Activated CD8-positive, alpha-beta T cell treated with anti-CD3 and anti-CD28 coated beads for 36 hours (primary cell): ENCODE measurements at regions not wholly inside any gene's neighbourhood (a gene's known extent, or its start where the extent isn't known, plus 50 kb on each side); places are given as distances from the start of the nearest gene placed in this dataset.

Source experiments
- ATAC-seq: fragments of 200-7000 bp; cut with Tn5 transposase; one replicate; pipeline ENCODE4 v1.10.0; 2021; ENCODE audit warnings: mild to moderate bottlenecking, moderate library complexity
- CTCF ChIA-PET: fragments of 350-600 bp; sonication (Branson Sonifier 250); formaldehyde crosslinking; loops from one replicate; lab custom pipeline; 2021; ENCODE audit warnings: antibody characterized with exemption; lab: Charles Lee
- POLR2A ChIA-PET: fragments of 350-600 bp; sonication (Branson Sonifier 250); formaldehyde crosslinking; loops from one replicate; lab custom pipeline; 2021; ENCODE audit warnings: antibody characterized with exemption; lab: Charles Lee
- DNase-seq: peaks from one replicate; pipeline ENCODE4 v3.0.0-alpha.2; 2020
- H3K27ac Mint-ChIP-seq: one replicate; pipeline ENCODE4 v1.8.0; 2021; ENCODE audit warnings: mild to moderate bottlenecking, mixed read lengths
- H3K27me3 Mint-ChIP-seq: one replicate; pipeline ENCODE4 v1.8.0; 2021; ENCODE audit warnings: mixed read lengths
- H3K36me3 Mint-ChIP-seq: one replicate; pipeline ENCODE4 v1.8.0; 2021; ENCODE audit warnings: low read depth, mixed read lengths
- H3K4me1 Mint-ChIP-seq: one replicate; pipeline ENCODE4 v1.8.0; 2021; ENCODE audit warnings: low read depth, mixed read lengths
- H3K4me3 Mint-ChIP-seq: one replicate; pipeline ENCODE4 v1.8.0; 2021; ENCODE audit warnings: mild to moderate bottlenecking, moderate library complexity, mixed read lengths
- H3K9me3 Mint-ChIP-seq: one replicate; pipeline ENCODE4 v1.8.0; 2021; ENCODE audit warnings: mixed read lengths
- intact Hi-C: fragments of 100-400 bp; cut with micrococcal nuclease; formaldehyde crosslinking; loops from one replicate; pipeline ENCODE4 v1.10.0; 2022
- TF ChIP-seq, protein P1 (sequence below): fragments of 200-600 bp; IDR thresholded peaks from one replicate; pipeline ENCODE4 v1.8.0; 2022; ENCODE audit warnings: antibody characterized with exemption, mild to moderate bottlenecking

- Mint-ChIP-seq H3K27ac (no peak overlapping the region), H3K4me1 (no peaks in the 10 kb centered on the region), H3K9me3 (peaks cover 5% of the 10 kb centered on the region), H3K4me3 (no peak overlapping the region), H3K36me3 (no peaks in the 10 kb centered on the region), H3K27me3 (no peaks in the 10 kb centered on the region)
- ChIA-PET CTCF (no interaction called here), POLR2A (no interaction called here)
- no peak for ATAC-seq
- TF ChIP-seq, protein P1, sequence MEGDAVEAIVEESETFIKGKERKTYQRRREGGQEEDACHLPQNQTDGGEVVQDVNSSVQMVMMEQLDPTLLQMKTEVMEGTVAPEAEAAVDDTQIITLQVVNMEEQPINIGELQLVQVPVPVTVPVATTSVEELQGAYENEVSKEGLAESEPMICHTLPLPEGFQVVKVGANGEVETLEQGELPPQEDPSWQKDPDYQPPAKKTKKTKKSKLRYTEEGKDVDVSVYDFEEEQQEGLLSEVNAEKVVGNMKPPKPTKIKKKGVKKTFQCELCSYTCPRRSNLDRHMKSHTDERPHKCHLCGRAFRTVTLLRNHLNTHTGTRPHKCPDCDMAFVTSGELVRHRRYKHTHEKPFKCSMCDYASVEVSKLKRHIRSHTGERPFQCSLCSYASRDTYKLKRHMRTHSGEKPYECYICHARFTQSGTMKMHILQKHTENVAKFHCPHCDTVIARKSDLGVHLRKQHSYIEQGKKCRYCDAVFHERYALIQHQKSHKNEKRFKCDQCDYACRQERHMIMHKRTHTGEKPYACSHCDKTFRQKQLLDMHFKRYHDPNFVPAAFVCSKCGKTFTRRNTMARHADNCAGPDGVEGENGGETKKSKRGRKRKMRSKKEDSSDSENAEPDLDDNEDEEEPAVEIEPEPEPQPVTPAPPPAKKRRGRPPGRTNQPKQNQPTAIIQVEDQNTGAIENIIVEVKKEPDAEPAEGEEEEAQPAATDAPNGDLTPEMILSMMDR = no peak
- DNase-seq = no peak
- intact Hi-C loops = no loop called here
These were observed 1016.8 kb upstream of the ADGRL4 start for GRCh38 chr1:80023358-80023757.

DNA sequence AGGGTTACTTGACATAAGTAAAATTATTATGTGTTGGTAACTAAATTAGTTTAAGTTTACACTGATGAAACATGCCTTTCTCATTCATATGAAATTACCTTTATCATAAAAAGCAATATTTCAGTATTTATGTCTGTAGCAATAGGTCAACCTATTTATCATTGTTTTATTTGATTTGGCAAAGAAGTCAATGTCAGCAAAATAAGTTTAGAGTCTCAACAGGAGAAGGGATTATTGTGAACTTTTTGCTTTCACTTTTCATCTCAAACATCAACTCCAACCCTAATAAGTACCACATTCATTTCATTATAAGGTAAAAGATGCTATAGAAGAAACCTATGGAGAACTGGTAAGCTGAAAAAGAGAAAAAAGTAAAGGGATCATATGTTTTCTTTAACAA is 1015.4 kb upstream of the ADGRL4 start:
- intact Hi-C loops = no loop called here
- POLR2A ChIA-PET = no interaction called here
- Mint-ChIP-seq H3K27ac (no peak overlapping the region), H3K36me3 (no peaks in the 10 kb centered on the region), H3K9me3 (peaks cover 10% of the 10 kb centered on the region), H3K4me3 (no peak overlapping the region), H3K27me3 (no peaks in the 10 kb centered on the region), H3K4me1 (no peaks in the 10 kb centered on the region)
- TF ChIP-seq, protein P1 = no peak
- ATAC-seq (no peak), DNase-seq (no peak)
- CTCF ChIA-PET = no interaction called here

DNA sequence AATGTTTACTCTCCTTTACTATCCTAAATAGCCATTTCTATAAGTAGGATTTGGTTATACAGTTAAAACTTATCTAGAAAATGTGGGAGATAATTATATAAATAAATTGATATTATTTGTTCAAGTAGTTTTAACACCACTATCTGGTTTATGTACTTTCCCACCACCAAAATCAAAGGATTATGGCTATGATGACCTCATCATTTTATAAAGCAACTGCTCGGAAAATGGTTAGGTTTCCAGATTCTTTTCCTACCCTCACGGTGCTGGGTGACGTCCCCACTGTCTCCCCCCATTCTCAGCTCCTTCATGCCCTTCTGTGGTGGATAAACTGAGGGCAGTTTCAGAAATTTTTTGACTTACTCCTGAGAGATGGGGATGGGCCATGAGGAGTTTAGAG is 1011.8 kb upstream of the ADGRL4 start:
- Mint-ChIP-seq H3K36me3 (no peaks in the 10 kb centered on the region), H3K27me3 (no peaks in the 10 kb centered on the region), H3K4me1 (no peaks in the 10 kb centered on the region), H3K9me3 (peaks cover 8% of the 10 kb centered on the region), H3K27ac (no peak overlapping the region), H3K4me3 (no peak overlapping the region)
- TF ChIP-seq, protein P1 = no peak
- intact Hi-C loops = no loop called here
- no peak for ATAC-seq
- ChIA-PET POLR2A (no interaction called here), CTCF (no interaction called here)
- DNase-seq = no peak

- POLR2A ChIA-PET = no interaction called here
- Mint-ChIP-seq H3K9me3 (no peaks in the 10 kb centered on the region), H3K4me3 (no peak overlapping the region), H3K36me3 (no peaks in the 10 kb centered on the region), H3K27me3 (no peaks in the 10 kb centered on the region), H3K27ac (no peak overlapping the region), H3K4me1 (no peaks in the 10 kb centered on the region)
- DNase-seq (no peak), ATAC-seq (no peak)
- TF ChIP-seq, protein P1 = no peak
- CTCF ChIA-PET = no interaction called here
- intact Hi-C loops = no loop called here
These were observed 1002.4 kb upstream of the ADGRL4 start for GRCh38 chr1:80008934-80009333.

DNA sequence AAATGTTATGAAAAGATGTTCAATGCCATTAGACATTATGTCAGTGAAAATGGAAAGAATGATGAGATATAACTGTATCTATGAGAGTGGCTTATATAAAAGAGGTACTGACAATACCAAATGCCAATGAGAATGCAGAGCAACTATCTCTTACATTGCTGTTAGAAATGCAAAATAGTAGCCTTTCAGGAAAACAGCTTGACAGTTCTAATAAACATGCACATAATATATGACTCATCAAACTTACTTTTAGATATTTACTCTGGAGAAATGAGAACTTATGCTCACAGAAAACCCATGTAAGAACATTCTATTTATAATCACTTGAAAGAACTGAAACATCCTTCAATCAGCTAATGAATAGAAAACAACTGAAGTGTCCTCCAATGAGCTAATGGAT is 996.7 kb upstream of the ADGRL4 start:
- Mint-ChIP-seq H3K27ac (no peak overlapping the region), H3K4me1 (no peaks in the 10 kb centered on the region), H3K4me3 (no peak overlapping the region), H3K9me3 (peaks cover 8% of the 10 kb centered on the region), H3K36me3 (no peaks in the 10 kb centered on the region), H3K27me3 (no peaks in the 10 kb centered on the region)
- ChIA-PET CTCF (no interaction called here), POLR2A (no interaction called here)
- intact Hi-C loops = no loop called here
- TF ChIP-seq, protein P1 = no peak
- DNase-seq (no peak), ATAC-seq (no peak)
